CD14-positive monocyte (primary cell): ENCODE measurements at regions not wholly inside any gene's neighbourhood (a gene's known extent, or its start where the extent isn't known, plus 50 kb on each side); places are given as distances from the start of the nearest gene placed in this dataset.
"Not testable (repeated sequence)": the region's sequence is repeated elsewhere in the genome, so short reads cannot be mapped to it uniquely, and the experiment has no call there.

Experiments
- DNase-seq, 3 donors: peaks; one replicate each; pipeline ENCODE4 v3.0.0-alpha.2; 2011 to 2022
- H2AFZ ChIP-seq: 2 replicates; pipeline ENCODE4 v1.6.0; 2012; ENCODE audit warnings: mild to moderate bottlenecking, low read depth, low read length, inconsistent platforms; ENCODE audit not compliant: insufficient read depth, poor library complexity, severe bottlenecking
- H3K27ac ChIP-seq, 2 donors: 1 replicate in 1 of 2; 2 replicates in 1 of 2; pipeline ENCODE4 v1.5.1; 2012 to 2013; ENCODE audit warnings: low read length in 2 of 2, control low read depth in 1 of 2, inconsistent platforms in 1 of 2, low read depth in 1 of 2, mild to moderate bottlenecking in 1 of 2
- H3K27me3 ChIP-seq, 2 donors: one replicate each; pipeline versions ENCODE4 v1.6.0 to v1.6.1; 2011 to 2013; ENCODE audit warnings: low read length in 2 of 2; ENCODE audit not compliant: control insufficient read depth in 2 of 2, insufficient read depth in 2 of 2
- H3K36me3 ChIP-seq, 2 donors: replicated peaks in 1 of 2; 1 replicate in 1 of 2; 2 replicates in 1 of 2; pipeline versions ENCODE4 v1.5.1 to v1.6.1; 2012 to 2013; ENCODE audit warnings: low read length in 2 of 2, control low read depth in 1 of 2, inconsistent platforms in 1 of 2, mild to moderate bottlenecking in 1 of 2; ENCODE audit not compliant: insufficient read depth in 2 of 2, control insufficient read depth in 1 of 2
- H3K4me1 ChIP-seq, 2 donors: 1 replicate in 1 of 2; 2 replicates in 1 of 2; pipeline versions ENCODE4 v1.5.1 to v1.6.1; 2012 to 2013; ENCODE audit warnings: low read length in 2 of 2, control low read depth in 1 of 2, inconsistent platforms in 1 of 2, mild to moderate bottlenecking in 1 of 2, moderate library complexity in 1 of 2; ENCODE audit not compliant: insufficient read depth in 2 of 2, control insufficient read depth in 1 of 2
- H3K4me2 ChIP-seq: replicated peaks from 2 replicates; pipeline ENCODE3; 2012; ENCODE audit warnings: low read length, moderate library complexity, mild to moderate bottlenecking; ENCODE audit not compliant: poor library complexity, severe bottlenecking; ENCODE audit errors: extremely low read depth
- H3K4me3 ChIP-seq, 3 experiments: fragments of 200-600 bp in 1 of 3; sonication (generic) in 1 of 3; replicated peaks in 1 of 3; 1 replicate in 2 of 3; 2 replicates in 1 of 3; pipeline ENCODE4 v1.5.1; 2011 to 2013; ENCODE audit warnings: low read length in 3 of 3, mild to moderate bottlenecking in 3 of 3, control low read depth in 2 of 3, low read depth in 2 of 3, inconsistent platforms in 1 of 3, moderate library complexity in 1 of 3
- H3K79me2 ChIP-seq: 2 replicates; pipeline ENCODE4 v1.6.0; 2012; ENCODE audit warnings: mild to moderate bottlenecking, control low read depth, inconsistent platforms, low read length, moderate library complexity; ENCODE audit not compliant: insufficient read depth
- H3K9ac ChIP-seq: 2 replicates; pipeline ENCODE4 v1.6.0; 2017; ENCODE audit warnings: low read length, mild to moderate bottlenecking; ENCODE audit not compliant: insufficient read depth, poor library complexity, severe bottlenecking
- H3K9me3 ChIP-seq, 2 donors: replicated peaks in 1 of 2; 1 replicate in 1 of 2; 2 replicates in 1 of 2; pipeline versions ENCODE4 v1.5.1 to v1.6.1; 2012 to 2013; ENCODE audit warnings: low read length in 2 of 2, control low read depth in 1 of 2; ENCODE audit not compliant: control insufficient read depth in 1 of 2, insufficient read depth in 1 of 2
- H4K20me1 ChIP-seq: 2 replicates; pipeline ENCODE4 v1.6.0; 2012; ENCODE audit warnings: mild to moderate bottlenecking, low read length, control low read depth, moderate library complexity; ENCODE audit not compliant: insufficient read depth
- H3K27ac Mint-ChIP-seq, 7 donors: one replicate each; pipeline ENCODE4 v1.8.0; 2020; ENCODE audit warnings: mild to moderate bottlenecking in 7 of 7, mixed read lengths in 7 of 7, moderate library complexity in 6 of 7, inconsistent platforms in 2 of 7
- H3K27me3 Mint-ChIP-seq, 3 donors: one replicate each; pipeline ENCODE4 v1.8.0; 2021 to 2022; ENCODE audit warnings: low read depth in 3 of 3, mild to moderate bottlenecking in 3 of 3, mixed read lengths in 3 of 3, moderate library complexity in 3 of 3, inconsistent platforms in 1 of 3
- H3K36me3 Mint-ChIP-seq, 2 donors: one replicate each; pipeline ENCODE4 v1.8.0; 2020; ENCODE audit warnings: mixed read lengths in 2 of 2, inconsistent platforms in 1 of 2, mild to moderate bottlenecking in 1 of 2
- H3K4me1 Mint-ChIP-seq: one replicate; pipeline ENCODE4 v1.8.0; 2020; ENCODE audit warnings: mild to moderate bottlenecking, mixed read lengths
- H3K4me3 Mint-ChIP-seq, 2 donors: one replicate each; pipeline ENCODE4 v1.8.0; 2020; ENCODE audit warnings: mild to moderate bottlenecking in 2 of 2, mixed read lengths in 2 of 2, moderate library complexity in 1 of 2
- H3K9me3 Mint-ChIP-seq, 7 donors: one replicate each; pipeline ENCODE4 v1.8.0; 2020 to 2022; ENCODE audit warnings: mixed read lengths in 7 of 7, mild to moderate bottlenecking in 6 of 7, moderate library complexity in 6 of 7, inconsistent platforms in 2 of 7
- CTCF ChIP-seq: fragments of 200-600 bp; IDR thresholded peaks from one replicate; pipeline ENCODE4 v1.8.0; 2022; ENCODE audit warnings: antibody characterized with exemption, mild to moderate bottlenecking
- WGBS: methylation state at CpG from one replicate; pipeline ENCODE4 v1.1.5; 2013; ENCODE audit warnings: missing lambda C conversion rate; ENCODE audit not compliant: insufficient coverage; 5-methylcytosine and 5-hydroxymethylcytosine counted together
- intact Hi-C, 2 donors: fragments of 100-400 bp; cut with micrococcal nuclease; formaldehyde crosslinking; loops; one replicate each; pipeline versions ENCODE4 v1.15.0 to v1.15.1; 2023

- Histone ChIP-seq H3K79me2 (no peaks in the 10 kb centered on the region), H3K4me2 (no peak overlapping the region), H3K9ac (no peak overlapping the region), H3K4me1 (no peaks in the 10 kb centered on the region), H3K27ac (no peak overlapping the region), H4K20me1 (no peaks in the 10 kb centered on the region), H3K4me3 (no peak overlapping the region), H2AFZ (no peak overlapping the region), H3K36me3 (no peaks in the 10 kb centered on the region), H3K27me3 (no peaks in the 10 kb centered on the region), H3K9me3 (peaks cover 0 to 8% of the 10 kb centered on the region in 2 donors)
- no peak for TF ChIP-seq CTCF
- peaks cover 0 to 5% (median 3%) of the 10 kb centered on the region in 3 donors for H3K27me3 Mint-ChIP-seq
- H3K36me3 Mint-ChIP-seq: no peaks in the 10 kb centered on the region
- H3K4me1 Mint-ChIP-seq: no peaks in the 10 kb centered on the region
- no peak overlapping the region for H3K27ac Mint-ChIP-seq
- no peak overlapping the region for H3K4me3 Mint-ChIP-seq
- intact Hi-C loops: no loop called here
- 97% methylated on average over 15 of the region's 18 CpGs for WGBS
- peaks cover 0 to 14% (median 6%) of the 10 kb centered on the region in 7 donors for H3K9me3 Mint-ChIP-seq
- DNase-seq: no peak
These were observed 75.4 kb upstream of the ATP1A1 start for GRCh38 chr1:116297495-116298212.

- intact Hi-C loops, H3K27ac ChIP-seq, H3K4me2 ChIP-seq, H3K9me3 ChIP-seq, H3K4me1 ChIP-seq, H3K27ac Mint-ChIP-seq, H3K9ac ChIP-seq, H3K27me3 ChIP-seq, H3K36me3 ChIP-seq, H3K79me2 ChIP-seq, H2AFZ ChIP-seq, H3K36me3 Mint-ChIP-seq, H3K27me3 Mint-ChIP-seq, H3K4me3 Mint-ChIP-seq, H4K20me1 ChIP-seq, H3K4me1 Mint-ChIP-seq, H3K4me3 ChIP-seq, DNase-seq: not testable (repeated sequence)
- peaks cover 0 to 14% (median 6%) of the 10 kb centered on the region in 7 donors for H3K9me3 Mint-ChIP-seq
- WGBS: 100% methylated on average over 2 of the region's 15 CpGs
These were observed 74.8 kb upstream of the ATP1A1 start for GRCh38 chr1:116298213-116298579.
